Natural killer cell (primary cell): ENCODE measurements at regions not wholly inside any gene's neighbourhood (a gene's known extent, or its start where the extent isn't known, plus 50 kb on each side); places are given as distances from the start of the nearest gene placed in this dataset.

Experiments used
- ATAC-seq, 3 donors: fragments of 150-1000 bp in 2 of 3; fragments of 200-7000 bp in 1 of 3; cut with Tn5 transposase; 1 replicate in 1 of 3; 2 replicates in 2 of 3; pipeline ENCODE4 v1.10.0; 2021; ENCODE audit warnings: mild to moderate bottlenecking in 2 of 3, moderate library complexity in 2 of 3
- DNase-seq, 2 donors: peaks; one replicate each; pipeline versions ENCODE4 v3.0.0 to v3.0.0-alpha.2; 2013 to 2021; ENCODE audit warnings: mixed read lengths in 1 of 2
- H3K27ac ChIP-seq: one replicate; pipeline ENCODE4 v1.5.1; 2013; ENCODE audit warnings: mild to moderate bottlenecking, low read length
- H3K27me3 ChIP-seq: one replicate; pipeline ENCODE4 v1.6.1; 2013; ENCODE audit warnings: low read length; ENCODE audit not compliant: control insufficient read depth, insufficient read depth
- H3K36me3 ChIP-seq: one replicate; pipeline ENCODE4 v1.6.1; 2013; ENCODE audit warnings: low read length; ENCODE audit not compliant: control insufficient read depth, insufficient read depth
- H3K4me1 ChIP-seq: one replicate; pipeline ENCODE4 v1.6.1; 2013; ENCODE audit warnings: low read length; ENCODE audit not compliant: control insufficient read depth, insufficient read depth
- H3K4me3 ChIP-seq: one replicate; pipeline ENCODE4 v1.5.1; 2013; ENCODE audit warnings: low read length
- H3K9me3 ChIP-seq: one replicate; pipeline ENCODE4 v1.6.1; 2013; ENCODE audit warnings: low read length; ENCODE audit not compliant: control insufficient read depth, insufficient read depth
- H3K27ac Mint-ChIP-seq, 2 donors: one replicate each; pipeline ENCODE4 v1.8.0; 2022; ENCODE audit warnings: mild to moderate bottlenecking in 2 of 2, mixed read lengths in 2 of 2, moderate library complexity in 1 of 2
- H3K27me3 Mint-ChIP-seq, 2 donors: one replicate each; pipeline ENCODE4 v1.8.0; 2022; ENCODE audit warnings: low read depth in 2 of 2, mixed read lengths in 2 of 2
- H3K36me3 Mint-ChIP-seq: one replicate; pipeline ENCODE4 v1.8.0; 2022; ENCODE audit warnings: mixed read lengths
- H3K4me1 Mint-ChIP-seq, 2 donors: one replicate each; pipeline ENCODE4 v1.8.0; 2022; ENCODE audit warnings: mixed read lengths in 2 of 2
- H3K4me3 Mint-ChIP-seq: one replicate; pipeline ENCODE4 v1.8.0; 2022; ENCODE audit warnings: mild to moderate bottlenecking, moderate library complexity, mixed read lengths
- H3K9me3 Mint-ChIP-seq, 2 donors: one replicate each; pipeline ENCODE4 v1.8.0; 2022; ENCODE audit warnings: mixed read lengths in 2 of 2
- CTCF ChIP-seq: fragments of 200-600 bp; IDR thresholded peaks from one replicate; pipeline ENCODE4 v1.8.0; 2022; ENCODE audit warnings: antibody characterized with exemption
- WGBS: methylation state at CpG from one replicate; pipeline ENCODE4 v1.1.7; 2013; ENCODE audit warnings: missing lambda C conversion rate; ENCODE audit not compliant: insufficient coverage; 5-methylcytosine and 5-hydroxymethylcytosine counted together
- intact Hi-C: fragments of 100-400 bp; cut with micrococcal nuclease; formaldehyde crosslinking; loops from one replicate; pipeline ENCODE4 v1.14.2; 2022

GRCh38 chr1:22196041-22196440 lies 53.1 kb upstream of the WNT4 start:
- H3K4me3 Mint-ChIP-seq, result no peak overlapping the region
- no peaks in the 10 kb centered on the region for H3K36me3 Mint-ChIP-seq
- Histone ChIP-seq H3K4me1 (no peaks in the 10 kb centered on the region), H3K27ac (no peak overlapping the region), H3K36me3 (no peaks in the 10 kb centered on the region), H3K27me3 (peaks cover 7% of the 10 kb centered on the region), H3K4me3 (no peak overlapping the region), H3K9me3 (no peaks in the 10 kb centered on the region)
- H3K9me3 Mint-ChIP-seq, result no peaks in the 10 kb centered on the region
- intact Hi-C loops, result no loop called here
- H3K4me1 Mint-ChIP-seq, result no peaks in the 10 kb centered on the region
- peaks cover 6 to 28% of the 10 kb centered on the region in 2 donors for H3K27me3 Mint-ChIP-seq
- H3K27ac Mint-ChIP-seq, result no peak overlapping the region
- DNase-seq (no peak), ATAC-seq (no peak)
- WGBS, result 90% methylated on average over 3 of the region's 3 CpGs
- no peak for TF ChIP-seq CTCF

GRCh38 chr1:22196641-22197040 lies 53.7 kb upstream of the WNT4 start:
- Mint-ChIP-seq H3K27me3 (peaks cover 6 to 25% of the 10 kb centered on the region in 2 donors), H3K4me3 (no peak overlapping the region), H3K27ac (no peak overlapping the region), H3K9me3 (no peaks in the 10 kb centered on the region), H3K4me1 (no peaks in the 10 kb centered on the region), H3K36me3 (no peaks in the 10 kb centered on the region)
- TF ChIP-seq CTCF, result no peak
- no peak for DNase-seq
- Histone ChIP-seq H3K4me3 (no peak overlapping the region), H3K36me3 (no peaks in the 10 kb centered on the region), H3K27me3 (peaks cover 7% of the 10 kb centered on the region), H3K9me3 (no peaks in the 10 kb centered on the region), H3K4me1 (no peaks in the 10 kb centered on the region), H3K27ac (no peak overlapping the region)
- WGBS, result 81% methylated on average over 6 of the region's 6 CpGs
- ATAC-seq, result no peak
- intact Hi-C loops, result no loop called here

- ATAC-seq, result no peak
- no peaks in the 10 kb centered on the region for H3K36me3 Mint-ChIP-seq
- no peaks in the 10 kb centered on the region for H3K4me1 Mint-ChIP-seq
- H3K27me3 Mint-ChIP-seq, result peaks cover 9 to 25% of the 10 kb centered on the region in 2 donors
- no peak for DNase-seq
- TF ChIP-seq CTCF, result no peak
- no peak overlapping the region for H3K27ac Mint-ChIP-seq
- no peak overlapping the region for H3K27ac ChIP-seq
- no peaks in the 10 kb centered on the region for H3K9me3 Mint-ChIP-seq
- intact Hi-C loops, result no loop called here
- no peak overlapping the region for H3K4me3 Mint-ChIP-seq
- H3K27me3 ChIP-seq, result peaks cover 7% of the 10 kb centered on the region
- no peaks in the 10 kb centered on the region for H3K4me1 ChIP-seq
- H3K4me3 ChIP-seq, result no peak overlapping the region
- no peaks in the 10 kb centered on the region for H3K36me3 ChIP-seq
- 91% methylated on average over 2 of the region's 2 CpGs for WGBS
- H3K9me3 ChIP-seq, result no peaks in the 10 kb centered on the region
Measured at GRCh38 chr1:22197644-22198043, 54.7 kb upstream of the WNT4 start.

GRCh38 chr1:22201023-22201422 lies 58.1 kb upstream of the WNT4 start:
- no peaks in the 10 kb centered on the region for H3K36me3 Mint-ChIP-seq
- H3K4me3 ChIP-seq, result no peak overlapping the region
- H3K4me3 Mint-ChIP-seq, result no peak overlapping the region
- no peaks in the 10 kb centered on the region for H3K4me1 ChIP-seq
- DNase-seq (no peak), ATAC-seq (no peak)
- intact Hi-C loops, result no loop called here
- H3K9me3 ChIP-seq, result no peaks in the 10 kb centered on the region
- H3K36me3 ChIP-seq, result no peaks in the 10 kb centered on the region
- H3K4me1 Mint-ChIP-seq, result no peaks in the 10 kb centered on the region
- peaks cover 15 to 49% of the 10 kb centered on the region in 2 donors for H3K27me3 Mint-ChIP-seq
- WGBS, result no CpG with 5 or more reads among the region's 1 CpG
- H3K27me3 ChIP-seq, result peaks cover 7% of the 10 kb centered on the region
- H3K27ac ChIP-seq, result no peak overlapping the region
- no peaks in the 10 kb centered on the region for H3K9me3 Mint-ChIP-seq
- TF ChIP-seq CTCF, result no peak
- H3K27ac Mint-ChIP-seq, result no peak overlapping the region
